ENCODE measurements at regions not wholly inside any gene's neighbourhood (a gene's known extent, or its start where the extent isn't known, plus 50 kb on each side); places are given as distances from the start of the nearest gene placed in this dataset.

DNA sequence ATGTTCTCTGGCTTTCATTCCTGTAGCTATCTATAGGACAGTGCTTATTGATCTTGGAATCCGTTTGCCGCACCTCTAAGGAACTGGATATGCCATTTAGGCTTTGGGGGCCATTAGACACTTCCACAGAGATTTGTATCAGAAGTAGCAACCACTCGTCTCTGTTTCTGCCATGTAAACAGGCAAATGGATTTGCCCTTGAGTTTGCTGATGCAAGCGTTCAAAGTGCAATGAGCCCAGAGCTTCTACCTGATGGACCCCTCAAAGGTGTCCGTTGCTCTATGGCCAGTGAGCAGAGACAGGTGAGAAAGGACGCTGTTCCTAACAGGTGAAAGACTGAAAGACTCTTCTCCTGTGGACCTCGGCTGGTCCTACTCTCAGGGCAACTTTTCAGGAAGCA, 302.9 kb downstream of the ZNF536 start:
- DNase-seq = no peak

DNA sequence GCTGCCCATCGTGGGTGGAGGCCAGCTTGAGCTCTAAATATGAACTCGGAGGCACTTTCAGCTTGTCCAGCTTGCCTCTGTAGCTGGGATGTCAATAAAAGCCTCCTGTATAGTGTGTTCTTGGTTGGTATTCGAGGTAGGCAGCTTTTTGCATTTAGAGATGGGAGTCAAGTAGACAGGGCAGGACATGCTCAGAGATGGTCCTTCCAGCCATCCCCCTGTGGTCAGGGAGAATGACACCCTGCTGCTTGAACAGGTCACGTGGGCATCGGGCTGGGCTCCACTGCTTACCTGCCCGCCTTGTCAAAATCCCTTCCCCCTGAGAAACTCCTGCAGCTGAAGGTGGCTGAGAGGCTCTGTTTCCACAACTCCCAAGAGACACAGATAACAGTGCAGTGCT, 302.5 kb downstream of the ZNF536 start:
- no peak for DNase-seq

DNA sequence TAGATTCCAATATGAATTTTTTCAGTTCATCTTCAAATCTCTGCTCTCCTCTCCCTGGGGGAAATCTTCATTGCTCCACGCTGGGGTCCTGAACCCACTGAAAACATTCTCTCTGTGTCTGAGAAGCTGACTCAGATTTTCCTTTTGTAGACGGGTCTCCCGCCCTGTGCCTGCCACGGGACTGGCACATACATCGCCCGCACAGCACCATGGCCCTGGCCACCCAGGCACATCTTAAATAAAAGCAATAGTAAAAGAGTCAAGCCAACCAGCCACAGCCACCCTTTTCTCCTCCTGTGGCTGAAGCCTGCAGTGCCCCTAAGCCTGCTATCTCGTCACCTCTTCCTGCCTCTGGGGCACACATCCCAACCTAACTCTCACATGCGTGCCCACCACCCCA, 301.2 kb downstream of the ZNF536 start:
- DNase-seq = no peak

DNA sequence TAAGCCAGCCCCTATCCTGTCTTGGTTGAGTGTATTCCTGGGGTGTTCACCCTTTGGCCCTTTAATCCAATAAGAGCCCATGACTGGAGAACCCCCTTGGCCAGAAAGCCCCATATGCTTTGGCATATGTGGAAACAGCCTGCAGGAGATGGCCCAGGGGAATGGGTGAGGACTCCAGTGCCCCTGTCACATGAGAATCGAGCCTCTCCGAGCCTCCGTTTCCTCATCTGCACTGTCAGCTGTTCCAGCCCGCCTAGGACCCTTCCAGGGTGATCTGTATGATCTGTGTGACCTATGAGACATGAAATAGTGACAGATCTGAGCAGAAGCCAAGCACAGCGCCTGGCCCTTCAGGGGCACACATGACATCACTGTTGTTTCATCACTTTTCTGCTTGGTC, 300.7 kb downstream of the ZNF536 start:
- no peak for DNase-seq

DNA sequence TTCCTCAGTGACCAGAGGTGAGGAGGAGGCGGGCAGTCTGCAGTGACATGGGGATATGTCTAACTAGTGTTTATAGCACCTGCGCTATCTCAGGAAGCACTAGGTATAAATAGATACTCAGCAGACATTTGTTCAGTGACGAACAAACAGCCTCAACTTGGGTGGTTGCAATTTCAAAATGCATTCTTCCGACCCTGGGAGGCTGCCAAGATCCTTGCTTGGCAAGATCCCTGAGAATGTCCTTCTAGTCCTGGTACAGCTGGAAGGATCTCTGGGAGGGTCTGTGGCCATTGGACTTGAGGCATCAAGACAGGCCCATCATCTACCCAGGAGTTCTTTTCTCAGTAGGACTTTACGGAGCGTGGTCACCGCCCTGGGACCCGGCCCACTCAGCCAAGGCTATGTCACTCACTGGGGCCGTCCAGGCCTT, 299.5 kb downstream of the ZNF536 start:
- no peak for DNase-seq

DNA sequence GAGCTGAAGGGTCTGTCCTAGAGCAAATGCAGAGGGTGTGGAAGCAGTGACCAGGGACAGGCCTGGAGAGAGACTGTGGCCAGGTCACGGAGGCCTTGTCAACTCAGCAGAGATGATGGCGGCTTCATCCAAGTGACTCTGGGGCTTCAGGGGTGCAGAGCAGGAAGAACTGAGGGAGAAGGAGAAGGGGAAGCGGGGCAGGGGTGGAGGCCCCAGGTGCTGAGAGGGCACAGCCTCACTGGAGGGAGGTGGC, 299.1 kb downstream of the ZNF536 start:
- DNase-seq = no peak

DNA sequence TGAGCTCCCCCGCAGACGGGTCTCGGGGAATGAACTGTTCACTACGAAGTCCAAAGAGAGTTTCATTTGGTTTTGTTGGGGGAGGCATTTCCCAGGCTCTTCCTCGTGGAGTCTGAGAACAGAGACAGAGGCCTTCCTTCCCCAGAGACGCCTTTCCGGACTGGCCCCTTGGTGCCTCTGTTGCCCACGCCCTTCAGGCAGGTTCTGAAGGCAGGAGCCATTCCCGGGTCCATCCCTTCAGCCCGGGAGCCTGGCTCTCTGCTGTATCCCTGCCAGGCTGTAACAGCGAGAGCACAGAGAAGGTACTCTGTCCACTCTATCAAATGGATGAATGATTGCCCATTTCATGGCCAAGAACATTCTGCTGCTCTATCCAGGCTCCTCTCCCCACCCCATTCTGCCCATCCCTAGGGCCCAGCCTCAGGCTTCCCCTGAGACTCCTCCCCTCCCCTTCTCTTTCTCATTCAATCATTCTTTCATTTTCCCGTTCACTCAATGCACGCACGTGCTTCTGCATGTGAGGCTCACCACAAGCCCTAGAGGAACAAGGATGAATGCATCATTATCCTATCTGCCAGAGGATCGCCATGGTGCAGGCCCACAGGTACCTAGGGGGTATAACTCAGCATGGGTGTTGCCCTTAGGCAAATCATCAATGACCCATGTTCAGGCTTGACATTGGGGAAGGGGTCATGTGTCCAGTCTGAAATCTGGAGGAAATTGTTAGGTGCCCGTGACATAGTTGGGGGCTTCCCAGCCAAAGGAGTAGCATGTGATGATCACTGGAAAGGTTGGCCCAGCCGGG, 298.6 kb downstream of the ZNF536 start:
- no peak for DNase-seq

DNA sequence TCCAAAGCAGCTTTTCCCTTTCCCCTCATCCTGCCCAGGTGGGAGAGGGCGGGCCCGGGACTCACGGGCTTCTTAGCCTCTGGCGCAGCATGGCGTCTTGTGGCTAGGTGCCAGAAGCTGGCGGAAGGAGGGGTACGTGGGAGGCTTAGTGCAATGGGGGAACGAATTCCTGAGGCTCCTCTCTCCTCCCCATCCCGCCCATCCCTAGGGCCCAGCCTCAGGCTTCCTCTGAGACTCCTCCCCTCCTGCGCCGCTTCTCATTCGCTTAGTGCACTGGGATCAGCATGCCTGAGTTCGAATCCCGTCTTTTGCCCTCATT, 297.8 kb downstream of the ZNF536 start:
- no peak for DNase-seq

DNA sequence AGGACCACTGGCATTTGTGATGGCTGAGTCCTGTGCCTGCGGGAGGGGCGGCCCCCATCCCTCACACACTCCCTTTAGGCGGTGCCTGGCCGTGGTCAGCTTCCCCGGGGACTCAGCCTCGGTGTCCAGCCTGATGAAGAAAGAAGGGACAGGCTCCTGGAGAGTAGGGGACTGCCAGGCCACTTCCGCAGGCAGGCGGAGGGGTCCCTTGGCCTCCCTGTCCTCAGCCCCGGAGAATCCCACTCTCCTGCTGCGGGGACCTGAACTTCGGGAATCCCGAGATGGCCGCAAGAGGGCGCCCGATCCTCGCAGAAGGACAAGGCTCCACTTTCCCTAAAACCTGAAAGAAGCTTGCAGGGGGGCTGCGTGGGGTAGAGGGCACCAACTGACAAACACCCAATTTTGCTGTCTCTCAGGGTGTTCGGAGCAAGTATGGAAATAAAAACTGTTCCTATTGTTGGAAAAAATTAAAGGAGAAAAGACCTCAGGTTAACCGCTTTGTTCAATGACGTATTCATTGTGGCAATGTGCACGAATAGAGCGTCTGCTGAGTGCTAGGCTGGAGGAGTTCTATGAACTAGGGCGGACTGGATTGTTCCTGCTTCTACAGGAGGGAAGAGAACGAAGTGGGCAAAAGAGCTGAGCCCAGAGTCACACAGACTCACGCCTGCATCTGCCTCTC, 297.3 kb downstream of the ZNF536 start:
- DNase-seq = peak in 1 of 2 donors; percentile 49

DNA sequence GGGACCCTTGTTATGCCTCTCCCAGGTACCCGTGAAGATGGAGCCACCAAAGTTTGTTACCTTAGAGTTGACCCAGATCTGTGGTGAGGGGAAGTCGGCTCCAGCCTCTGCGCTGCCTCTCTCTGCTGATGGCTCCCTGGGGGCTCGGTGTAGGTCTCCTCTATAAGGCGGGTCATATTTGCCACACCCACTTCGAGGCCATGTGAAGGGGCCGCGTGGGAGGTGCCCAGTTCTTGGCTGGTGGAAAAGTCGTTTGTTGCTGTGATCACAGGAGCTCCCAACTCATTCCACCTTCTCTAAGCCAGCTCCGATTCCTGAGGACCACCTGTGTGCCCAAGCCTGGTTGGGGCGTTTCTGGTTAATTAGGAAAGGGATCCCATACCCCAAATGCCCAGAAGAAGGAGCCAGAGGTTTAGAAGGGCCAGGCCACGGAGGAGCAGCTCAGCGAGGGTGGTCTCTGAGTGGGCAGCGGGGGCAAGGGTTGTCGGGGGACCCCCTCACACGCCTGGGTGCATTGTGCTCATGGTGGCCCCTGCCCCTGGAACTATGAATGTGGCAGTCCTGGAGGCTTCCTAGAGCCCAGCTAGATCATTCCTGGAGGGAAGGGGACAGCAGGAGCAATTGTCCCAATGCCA, 296.5 kb downstream of the ZNF536 start:
- DNase-seq = no peak

DNA sequence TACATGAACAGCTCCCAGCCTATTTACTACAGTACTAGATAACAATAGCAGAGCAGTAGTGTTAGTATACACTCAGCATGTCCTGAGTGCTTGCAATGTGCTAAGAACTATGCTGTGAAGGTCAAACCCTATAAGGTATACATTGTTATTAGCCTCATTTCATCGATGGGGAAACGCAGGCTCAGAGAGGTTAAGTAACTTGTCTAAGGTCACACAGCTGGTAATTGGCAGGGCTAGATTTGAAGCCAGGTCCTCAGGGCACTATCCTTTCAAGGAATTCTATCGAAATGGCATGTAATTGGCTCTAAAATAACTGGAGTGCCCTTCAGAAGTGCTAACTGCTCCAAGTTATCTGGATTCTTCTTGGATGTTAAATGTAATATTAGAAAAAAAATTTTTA, 295.6 kb downstream of the ZNF536 start:
- no peak for DNase-seq

DNA sequence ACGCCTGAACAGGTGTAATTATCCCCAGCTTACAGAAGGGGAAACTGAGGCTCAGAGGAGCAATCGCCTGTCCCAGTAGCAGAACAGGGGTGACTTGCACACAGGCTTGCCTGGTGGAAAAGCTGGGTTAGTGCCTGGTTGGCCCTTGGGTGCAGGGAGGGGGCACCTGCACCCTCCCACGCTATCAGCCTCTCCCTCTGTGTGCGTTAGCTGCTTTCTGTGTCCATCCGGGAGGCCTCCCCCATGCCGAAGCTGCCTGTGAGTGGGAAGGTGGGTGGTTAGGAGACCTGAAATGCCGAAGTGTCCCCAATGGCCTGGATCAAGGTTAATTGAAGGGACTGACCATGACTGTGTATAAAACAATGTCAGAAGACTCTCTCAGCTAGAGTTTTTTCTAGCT, 295.0 kb downstream of the ZNF536 start:
- no peak for DNase-seq

DNA sequence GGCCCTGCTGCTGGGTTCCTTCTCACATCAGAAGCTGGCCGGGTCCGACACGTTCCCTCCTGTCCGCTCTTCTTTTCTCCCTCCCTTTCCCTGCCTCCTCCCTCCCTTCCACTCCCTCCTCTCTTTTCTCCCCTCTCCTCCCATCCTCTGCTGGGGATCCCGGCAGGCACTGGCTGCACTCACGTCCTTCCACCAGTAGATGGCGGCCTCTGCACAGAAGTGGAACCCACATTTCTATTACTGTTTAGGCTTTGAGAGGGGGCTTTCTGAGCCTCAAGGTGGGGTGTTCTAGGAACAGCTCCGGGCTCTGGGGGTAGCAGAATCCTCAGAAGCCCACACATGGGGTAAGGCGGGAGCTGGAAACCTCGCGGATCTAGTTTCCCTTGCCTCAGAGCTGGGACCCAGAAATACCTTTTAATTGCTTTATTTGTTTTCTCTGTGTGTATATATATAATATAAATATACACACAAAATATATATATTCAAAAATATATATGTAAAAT, 294.2 kb downstream of the ZNF536 start:
- peak in 1 of 2 donors; percentile 54 for DNase-seq

DNA sequence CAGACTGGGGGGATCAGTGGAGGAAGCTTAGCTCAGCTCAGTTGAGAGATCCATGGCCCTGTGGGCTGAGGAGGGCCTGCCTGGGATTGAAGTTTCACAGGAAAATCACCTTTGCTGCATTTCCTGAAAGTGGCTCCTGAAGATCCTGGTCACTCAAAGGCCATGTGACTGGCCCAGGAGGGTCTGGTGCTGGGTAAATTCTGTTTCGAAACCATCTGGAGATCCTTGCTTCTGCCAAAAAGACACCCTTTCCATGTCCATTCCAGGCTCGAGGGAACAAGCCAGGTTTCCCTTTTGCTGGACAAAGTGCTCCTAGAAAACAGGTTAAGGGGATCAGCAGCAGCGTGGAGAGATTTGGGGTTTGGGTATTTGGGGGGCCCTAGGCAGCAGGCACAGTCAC, 293.3 kb downstream of the ZNF536 start:
- no peak for DNase-seq

DNA sequence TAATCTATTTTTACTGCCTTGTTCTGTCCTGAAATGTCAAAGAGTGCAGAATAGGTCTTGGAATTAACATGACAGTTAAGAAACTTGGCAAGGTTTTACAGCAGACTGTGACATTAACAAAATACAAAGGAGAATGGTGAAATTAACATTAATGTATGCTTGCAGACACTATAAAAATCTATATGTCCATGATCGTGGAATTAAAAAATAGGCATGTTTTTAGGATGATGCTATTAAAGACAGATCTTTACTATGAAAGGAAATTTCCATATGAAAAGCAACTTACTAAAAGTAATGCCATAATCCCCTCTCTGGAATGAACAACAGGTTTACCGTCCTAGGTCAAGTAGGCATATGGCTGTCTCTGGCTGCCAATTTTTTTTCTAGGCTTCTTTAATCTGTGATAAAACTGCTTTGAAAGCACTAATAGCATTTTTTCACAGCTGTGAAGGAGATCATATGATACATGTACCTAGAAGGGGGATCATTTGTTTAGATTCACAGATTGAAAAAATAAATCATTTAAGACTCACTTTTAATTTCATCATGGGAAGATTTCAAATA, 291.5 kb downstream of the ZNF536 start:
- no peak for DNase-seq

DNA sequence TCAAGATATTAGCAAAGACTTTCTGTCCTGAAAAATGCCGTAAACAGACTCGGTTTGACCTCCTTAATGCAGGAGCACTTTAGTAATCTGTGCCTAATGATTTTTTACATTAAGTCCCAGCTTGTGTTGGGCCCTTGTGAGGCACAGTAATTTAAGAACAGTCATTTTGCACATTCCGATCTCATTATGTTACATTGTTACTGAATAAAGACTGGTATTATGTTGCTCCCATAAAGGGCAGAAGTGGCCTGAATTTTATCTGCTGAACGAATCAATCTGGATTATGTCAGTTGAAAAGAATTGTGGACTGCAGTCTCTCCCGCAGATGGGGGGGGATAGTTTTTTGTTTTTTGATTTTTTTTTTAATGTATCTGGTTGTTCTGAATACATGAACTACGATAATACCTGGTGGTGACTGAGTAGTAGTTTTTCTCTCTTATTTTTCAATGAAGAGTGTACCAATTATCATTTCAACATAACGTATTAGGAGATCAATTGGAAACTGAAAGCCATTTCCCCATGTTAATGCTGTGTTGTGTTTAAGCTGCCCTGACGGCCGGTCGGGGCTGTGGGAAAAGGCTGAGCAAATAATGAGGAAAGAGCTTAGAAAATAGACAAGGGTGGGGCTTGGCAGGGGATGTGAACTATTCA, 290.2 kb downstream of the ZNF536 start:
- DNase-seq = no peak

DNA sequence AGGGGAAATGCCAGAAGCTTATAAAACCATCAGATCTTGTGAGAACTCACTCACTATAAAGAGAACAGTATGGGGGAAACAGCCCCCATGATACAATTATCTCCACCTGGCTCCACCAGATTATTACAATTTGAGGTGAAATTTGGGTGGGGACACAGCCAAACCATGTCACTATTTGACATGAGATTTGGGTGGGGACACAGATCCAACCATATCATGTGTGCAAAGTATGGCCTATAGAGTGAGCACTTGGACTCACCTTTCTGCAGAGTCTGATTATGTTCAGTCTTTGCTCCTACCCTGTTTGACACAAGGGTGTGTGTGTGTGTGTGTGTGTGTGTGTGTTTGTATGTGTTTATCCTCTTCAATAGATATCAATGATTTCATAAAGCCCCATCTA, 287.5 kb downstream of the ZNF536 start:
- DNase-seq = no peak

DNA sequence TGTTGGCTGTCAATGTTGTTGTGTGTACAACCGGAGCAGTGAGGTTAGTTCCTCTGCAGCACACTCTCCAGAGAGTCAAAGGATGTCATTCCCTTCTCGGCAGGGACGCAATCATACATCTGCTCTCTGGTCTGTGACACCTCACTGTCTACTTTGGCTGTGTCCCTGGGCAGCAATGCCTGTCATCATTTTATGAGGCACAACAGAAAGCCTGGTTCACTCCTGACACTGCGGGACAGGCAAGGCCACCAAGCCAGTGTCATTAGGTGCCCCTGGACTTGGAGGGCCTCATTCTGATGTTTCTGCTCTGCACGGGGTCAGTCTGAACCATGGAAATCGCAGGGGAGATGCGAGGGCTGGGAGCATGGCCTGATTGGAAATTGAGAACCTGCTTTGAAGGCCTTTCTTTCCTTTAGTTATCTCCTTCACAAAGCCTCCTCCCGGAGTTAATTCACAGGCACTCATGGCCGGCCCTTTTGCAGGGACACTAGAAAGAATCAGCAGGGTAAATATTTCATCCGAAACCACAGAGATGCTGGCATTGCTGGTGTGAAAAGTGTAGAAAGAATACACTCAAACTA, 284.4 kb downstream of the ZNF536 start:
- no peak for DNase-seq

DNA sequence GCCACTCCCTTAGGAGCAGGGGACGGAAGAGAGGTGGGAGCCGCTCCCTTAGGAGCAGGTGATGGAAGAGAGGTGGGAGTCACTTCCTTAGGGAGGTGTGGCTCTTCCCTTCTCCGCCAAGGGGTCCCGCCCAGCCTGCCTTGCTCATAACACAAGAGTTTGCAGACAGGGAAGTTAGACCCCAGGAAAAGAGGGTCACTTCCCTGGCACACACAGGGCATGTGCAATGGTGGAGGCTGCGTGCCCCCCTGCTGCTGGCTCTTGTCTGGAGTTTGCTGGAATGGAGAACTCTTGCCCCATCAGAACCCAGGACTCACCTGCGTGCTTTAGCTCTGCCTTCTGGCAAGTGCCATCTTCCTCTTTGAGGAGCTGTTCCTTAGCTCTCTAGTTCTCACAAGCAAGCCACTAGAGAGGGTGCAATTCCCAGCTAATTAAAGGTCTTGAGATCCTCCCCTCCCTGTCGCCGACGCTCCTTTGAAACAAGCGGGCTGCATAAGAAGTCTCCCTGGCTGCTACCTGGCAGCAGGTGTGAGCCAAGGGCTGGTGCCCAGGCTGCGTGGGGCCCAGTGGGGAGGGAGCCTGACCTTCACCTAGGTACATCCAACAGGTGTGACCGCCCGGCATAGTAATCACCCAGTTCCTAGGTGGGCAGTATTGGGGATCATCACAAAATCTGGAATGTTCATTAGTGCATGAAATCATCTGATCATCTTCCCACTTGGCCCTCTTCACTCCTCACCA, 281.6 kb downstream of the ZNF536 start:
- no peak for DNase-seq

DNA sequence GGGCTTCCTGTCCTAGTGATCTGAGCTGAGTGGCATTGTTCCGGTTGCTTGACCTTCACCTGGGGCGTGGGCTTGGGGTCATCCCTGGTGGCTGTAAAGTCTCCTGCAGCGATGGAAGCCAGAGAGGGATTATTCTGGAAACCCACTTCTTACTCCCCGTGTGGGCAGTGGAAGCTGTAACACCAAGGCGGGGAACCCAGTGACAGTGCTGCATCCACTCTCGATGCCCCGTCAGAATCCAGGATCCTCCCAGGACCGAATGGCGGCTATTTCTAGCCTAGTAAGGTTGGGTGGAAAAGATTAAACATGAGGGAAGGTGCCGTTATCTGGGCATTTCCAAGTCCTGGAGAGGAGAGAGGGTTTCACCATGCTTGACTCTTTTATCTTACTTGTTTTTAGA, 280.6 kb downstream of the ZNF536 start:
- DNase-seq = no peak

DNA sequence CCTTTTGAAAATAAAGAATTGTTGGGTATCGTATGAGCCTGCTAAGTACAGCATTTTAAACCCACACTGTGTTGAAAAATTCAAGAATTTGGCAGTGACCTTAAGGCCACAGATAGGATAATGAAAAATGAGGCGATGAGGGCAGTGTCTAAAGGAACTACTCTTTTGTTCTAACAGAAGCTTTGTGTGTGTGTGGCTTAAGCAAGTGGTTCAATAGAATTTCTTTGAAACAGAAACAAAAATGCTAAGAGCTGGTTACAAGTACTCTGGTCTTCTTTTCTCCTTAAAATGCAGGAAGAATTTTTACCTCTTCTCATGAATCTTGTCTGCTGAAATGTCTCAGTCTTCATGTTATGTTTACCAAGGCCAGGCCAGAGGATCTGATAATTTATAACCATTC, 279.5 kb downstream of the ZNF536 start:
- DNase-seq = no peak

DNA sequence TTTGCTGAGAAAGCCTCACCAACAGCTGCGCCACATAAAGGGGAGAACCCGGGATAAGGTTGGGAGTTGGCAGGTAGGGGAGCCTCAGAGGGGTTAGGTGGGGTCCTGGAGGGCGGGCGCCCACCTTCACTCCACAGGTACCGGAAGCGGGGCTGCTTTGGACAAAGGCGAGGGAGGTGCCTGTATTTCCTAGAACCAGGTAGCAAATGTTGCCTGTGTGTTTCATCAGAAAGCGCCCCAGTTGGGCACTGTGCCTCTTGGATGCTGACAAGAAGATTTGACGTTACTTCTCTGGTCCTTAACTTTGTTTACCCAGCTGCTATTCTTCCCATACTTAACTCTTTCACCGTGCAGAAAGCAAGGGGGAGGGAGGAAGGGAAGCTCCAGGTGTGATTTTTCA, 278.9 kb downstream of the ZNF536 start:
- DNase-seq = no peak
